Chondrocyte (in vitro differentiated cells): ENCODE measurements at regions not wholly inside any gene's neighbourhood (a gene's known extent, or its start where the extent isn't known, plus 50 kb on each side); places are given as distances from the start of the nearest gene placed in this dataset.

ENCODE experiments used
- DNase-seq: peaks from one replicate; pipeline ENCODE4 v3.0.0; 2021; ENCODE audit warnings: mixed read lengths, low spot score
- H3K27ac Mint-ChIP-seq: one replicate; pipeline ENCODE4 v1.8.0; 2021; ENCODE audit warnings: mild to moderate bottlenecking, moderate library complexity, mixed read lengths; ENCODE audit not compliant: unreplicated experiment
- H3K27me3 Mint-ChIP-seq: 2 replicates; pipeline ENCODE4 v1.8.0; 2021; ENCODE audit warnings: low read depth, mixed read lengths
- H3K36me3 Mint-ChIP-seq: 2 replicates; pipeline ENCODE4 v1.8.0; 2021; ENCODE audit warnings: low read depth, mixed read lengths
- H3K4me1 Mint-ChIP-seq: 2 replicates; pipeline ENCODE4 v1.8.0; 2021; ENCODE audit warnings: low read depth, mild to moderate bottlenecking, mixed read lengths
- H3K4me3 Mint-ChIP-seq: one replicate; pipeline ENCODE4 v1.8.0; 2021; ENCODE audit warnings: mild to moderate bottlenecking, moderate library complexity, mixed read lengths; ENCODE audit not compliant: unreplicated experiment
- H3K9me3 Mint-ChIP-seq: 2 replicates; pipeline ENCODE4 v1.8.0; 2021; ENCODE audit warnings: low read depth, mixed read lengths
- CTCF ChIP-seq: fragments of 200-600 bp; sonication (generic); IDR thresholded peaks from 2 replicates; pipeline ENCODE4 v1.5.0; 2021; ENCODE audit warnings: antibody characterized with exemption, mild to moderate bottlenecking, moderate library complexity

DNA sequence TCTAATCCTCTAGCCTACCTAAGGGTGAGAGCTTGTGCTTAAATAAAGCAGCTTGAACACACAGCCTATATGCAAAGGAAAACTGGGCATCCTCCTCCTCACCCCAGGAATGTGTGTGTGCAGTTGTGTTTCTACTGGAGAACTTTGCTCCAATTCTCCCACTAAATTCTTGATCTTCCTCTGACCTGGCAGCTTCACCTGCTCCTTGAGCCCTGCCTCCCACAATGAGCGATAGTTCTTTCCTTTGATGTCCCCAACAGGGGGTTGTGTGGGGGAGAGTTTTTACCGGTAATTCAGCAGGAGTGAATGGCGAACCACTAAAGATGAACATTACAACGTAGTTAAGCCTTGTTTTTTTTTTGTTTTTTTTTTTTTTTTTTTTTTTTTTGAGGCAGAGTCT is 113.5 kb upstream of the RCN1 start:
- Mint-ChIP-seq H3K9me3 (peaks cover 6% of the 10 kb centered on the region), H3K4me1 (no peaks in the 10 kb centered on the region), H3K27ac (no peak overlapping the region), H3K27me3 (peaks cover 50% of the 10 kb centered on the region), H3K36me3 (peaks cover 4% of the 10 kb centered on the region), H3K4me3 (no peak overlapping the region)
- DNase-seq = no peak
- no peak for TF ChIP-seq CTCF

- no peak for DNase-seq
- Mint-ChIP-seq H3K4me1 (no peaks in the 10 kb centered on the region), H3K27me3 (peaks cover 33% of the 10 kb centered on the region), H3K36me3 (peaks cover 1% of the 10 kb centered on the region), H3K4me3 (no peak overlapping the region), H3K27ac (no peak overlapping the region), H3K9me3 (no peaks in the 10 kb centered on the region)
- TF ChIP-seq CTCF = no peak
Measured at GRCh38 chr11:31974366-31975136, 116.3 kb upstream of the RCN1 start.

- H3K4me3 Mint-ChIP-seq = no peak overlapping the region
- TF ChIP-seq CTCF = no peak
Measured at GRCh38 chr11:31973172-31973571, 117.7 kb upstream of the RCN1 start.

GRCh38 chr11:31972623-31973022 is 118.3 kb upstream of the RCN1 start:
- no peak for DNase-seq
- TF ChIP-seq CTCF = no peak
- Mint-ChIP-seq H3K27me3 (peaks cover 29% of the 10 kb centered on the region), H3K36me3 (no peaks in the 10 kb centered on the region), H3K4me3 (no peak overlapping the region), H3K9me3 (no peaks in the 10 kb centered on the region), H3K27ac (no peak overlapping the region), H3K4me1 (no peaks in the 10 kb centered on the region)

More at GRCh38 chr11:31973172-31973571, 117.7 kb upstream of the RCN1 start:
- Mint-ChIP-seq H3K9me3 (no peaks in the 10 kb centered on the region), H3K4me1 (no peaks in the 10 kb centered on the region), H3K27ac (no peak overlapping the region), H3K27me3 (peaks cover 32% of the 10 kb centered on the region), H3K36me3 (peaks cover 1% of the 10 kb centered on the region)
- no peak for DNase-seq

GRCh38 chr11:31969359-31969702 is 121.5 kb upstream of the RCN1 start:
- Mint-ChIP-seq H3K4me1 (no peaks in the 10 kb centered on the region), H3K27me3 (peaks cover 20% of the 10 kb centered on the region), H3K27ac (no peak overlapping the region), H3K9me3 (no peaks in the 10 kb centered on the region), H3K4me3 (no peak overlapping the region), H3K36me3 (no peaks in the 10 kb centered on the region)
- DNase-seq = no peak
- no peak for TF ChIP-seq CTCF
